Thyroid gland (tissue), 4 donors: ENCODE measurements at regions not wholly inside any gene's neighbourhood (a gene's known extent, or its start where the extent isn't known, plus 50 kb on each side); places are given as distances from the start of the nearest gene placed in this dataset.

Source experiments
- CTCF ChIP-seq, 6 experiments: fragments of 200-600 bp in 3 of 6; fragments of 450-650 bp in 3 of 6; sonication (generic) in 3 of 6; IDR thresholded peaks; one replicate each; pipeline ENCODE4 v1.5.1; 2016 to 2019; ENCODE audit warnings: antibody characterized with exemption in 6 of 6, mild to moderate bottlenecking in 2 of 6, inconsistent platforms in 1 of 6, moderate library complexity in 1 of 6
- POLR2A ChIP-seq, 2 donors: fragments of 450-650 bp; IDR thresholded peaks; one replicate each; pipeline ENCODE4 v1.6.1; 2017; ENCODE audit warnings: antibody characterized with exemption in 2 of 2, mild to moderate bottlenecking in 2 of 2, moderate library complexity in 1 of 2

- TF ChIP-seq POLR2A (IDR thresholded peaks at IDR 0.05) (no peak), CTCF (IDR thresholded peaks at IDR 0.05) (no peak)
These were observed 256.2 kb upstream of the ZNF32 start for GRCh38 chr10:43904844-43905243.
